Left lung (tissue), 4 donors: ENCODE measurements at regions not wholly inside any gene's neighbourhood (a gene's known extent, or its start where the extent isn't known, plus 50 kb on each side); places are given as distances from the start of the nearest gene placed in this dataset.
A peak's percentile ranks its signal among the peaks of the same experiment; 100 is the strongest.

Experiments used
- ATAC-seq: fragments of 200-7000 bp; cut with Tn5 transposase; one replicate; pipeline ENCODE4 v1.9.1; 2020; ENCODE audit warnings: moderate library complexity
- DNase-seq, 4 donors: peaks; one replicate each; pipeline ENCODE4 v3.0.0-alpha.2; 2013 to 2020
- H3K27ac ChIP-seq, 2 donors: fragments of 200-600 bp; sonication (generic) in 1 of 2; one replicate each; pipeline versions ENCODE4 v1.5.0 to v1.8.0; 2020 to 2021
- H3K27me3 ChIP-seq, 2 donors: fragments of 200-600 bp; sonication (generic) in 1 of 2; one replicate each; pipeline versions ENCODE4 v1.5.0 to v1.8.0; 2020 to 2021
- H3K36me3 ChIP-seq, 2 donors: fragments of 200-600 bp; sonication (generic) in 1 of 2; one replicate each; pipeline versions ENCODE4 v1.5.0 to v1.8.0; 2020 to 2021
- H3K4me1 ChIP-seq, 2 donors: fragments of 200-600 bp; one replicate each; pipeline ENCODE4 v1.8.0; 2021
- H3K4me3 ChIP-seq, 2 donors: fragments of 200-600 bp; sonication (generic) in 1 of 2; one replicate each; pipeline versions ENCODE4 v1.5.0 to v1.8.0; 2020 to 2021; ENCODE audit warnings: mild to moderate bottlenecking in 1 of 2
- H3K9me3 ChIP-seq, 2 donors: fragments of 200-600 bp; sonication (generic) in 1 of 2; one replicate each; pipeline versions ENCODE4 v1.5.0 to v1.8.0; 2020 to 2021
- intact Hi-C, 2 donors: fragments of 100-400 bp; cut with DNase I; formaldehyde crosslinking; loops; one replicate each; pipeline versions ENCODE4 v1.11.2 to v1.14.2; 2022
- TF ChIP-seq, protein P1 (sequence below), 2 donors: fragments of 200-600 bp; sonication (generic) in 1 of 2; IDR thresholded peaks; one replicate each; pipeline versions ENCODE4 v1.5.0 to v1.8.0; 2021; ENCODE audit warnings: antibody characterized with exemption in 2 of 2
- donor health status: DM: no; HTN: yes; CAD: no.
- donor health status: DM: no; HTN: no; CAD: no.

DNA sequence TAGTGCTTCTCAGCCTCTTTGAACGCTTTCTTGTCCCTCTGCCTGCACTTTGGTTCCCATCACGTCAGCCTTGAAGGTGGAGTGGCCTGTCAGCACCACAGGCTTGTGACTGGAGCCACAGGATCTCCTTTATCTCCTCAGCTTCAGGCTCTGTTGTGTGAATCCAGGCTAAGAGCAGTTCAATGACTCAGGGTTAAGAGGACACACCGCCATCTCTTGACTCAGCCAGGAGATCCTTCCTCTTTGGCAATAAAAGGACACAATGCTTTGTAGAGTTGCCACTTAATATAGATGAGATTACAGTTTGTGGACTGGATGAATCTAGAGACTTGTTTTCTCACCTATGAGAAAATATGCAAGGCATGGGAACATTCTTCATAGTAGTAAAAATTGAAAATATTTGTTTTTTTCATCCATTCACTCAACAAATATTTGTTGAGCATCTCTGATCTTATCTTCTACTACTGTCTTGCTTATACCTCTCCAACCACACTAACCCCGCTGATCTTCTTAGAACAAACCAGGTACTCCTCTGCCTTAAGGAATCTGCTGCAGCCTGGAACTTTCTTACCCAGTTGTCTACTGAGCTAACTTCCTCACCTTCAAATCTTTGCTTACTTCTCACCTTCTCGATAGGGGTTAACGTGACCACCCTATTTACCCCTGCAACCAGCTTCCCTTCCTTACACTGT lies 62.3 kb downstream of the UCHL1 start:
- H3K4me1 ChIP-seq: no peaks in the 10 kb centered on the region
- ATAC-seq (peak; percentile 28), DNase-seq (no peak)
- H3K9me3 ChIP-seq: no peaks in the 10 kb centered on the region
- no peak overlapping the region for H3K27ac ChIP-seq
- intact Hi-C loops: no loop called here
- no peak overlapping the region for H3K4me3 ChIP-seq
- no peaks in the 10 kb centered on the region for H3K27me3 ChIP-seq
- H3K36me3 ChIP-seq: no peaks in the 10 kb centered on the region
- TF ChIP-seq, protein P1, sequence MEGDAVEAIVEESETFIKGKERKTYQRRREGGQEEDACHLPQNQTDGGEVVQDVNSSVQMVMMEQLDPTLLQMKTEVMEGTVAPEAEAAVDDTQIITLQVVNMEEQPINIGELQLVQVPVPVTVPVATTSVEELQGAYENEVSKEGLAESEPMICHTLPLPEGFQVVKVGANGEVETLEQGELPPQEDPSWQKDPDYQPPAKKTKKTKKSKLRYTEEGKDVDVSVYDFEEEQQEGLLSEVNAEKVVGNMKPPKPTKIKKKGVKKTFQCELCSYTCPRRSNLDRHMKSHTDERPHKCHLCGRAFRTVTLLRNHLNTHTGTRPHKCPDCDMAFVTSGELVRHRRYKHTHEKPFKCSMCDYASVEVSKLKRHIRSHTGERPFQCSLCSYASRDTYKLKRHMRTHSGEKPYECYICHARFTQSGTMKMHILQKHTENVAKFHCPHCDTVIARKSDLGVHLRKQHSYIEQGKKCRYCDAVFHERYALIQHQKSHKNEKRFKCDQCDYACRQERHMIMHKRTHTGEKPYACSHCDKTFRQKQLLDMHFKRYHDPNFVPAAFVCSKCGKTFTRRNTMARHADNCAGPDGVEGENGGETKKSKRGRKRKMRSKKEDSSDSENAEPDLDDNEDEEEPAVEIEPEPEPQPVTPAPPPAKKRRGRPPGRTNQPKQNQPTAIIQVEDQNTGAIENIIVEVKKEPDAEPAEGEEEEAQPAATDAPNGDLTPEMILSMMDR (IDR thresholded peaks at IDR 0.05): no peak

DNA sequence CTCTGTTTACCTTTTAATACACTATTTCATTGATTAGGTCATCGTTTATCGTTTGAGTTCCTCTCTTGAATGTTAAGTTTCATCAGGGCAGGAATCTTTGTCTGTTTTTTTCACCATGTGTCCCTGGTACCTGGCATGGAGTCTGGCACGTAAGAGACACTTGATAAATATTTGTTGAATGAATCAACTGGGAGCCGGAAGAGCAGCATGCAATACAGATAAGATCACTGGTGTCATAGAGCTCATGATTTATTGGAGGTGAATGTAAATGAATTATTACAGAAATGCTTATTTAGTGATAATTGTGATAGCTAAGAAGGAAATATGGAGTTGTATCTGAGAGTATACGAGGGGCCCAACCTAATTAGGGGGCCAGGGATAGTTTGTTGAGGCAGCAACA lies 62.8 kb downstream of the UCHL1 start:
- H3K36me3 ChIP-seq: no peaks in the 10 kb centered on the region
- ATAC-seq (peak; percentile 72), DNase-seq (no peak)
- no peaks in the 10 kb centered on the region for H3K27me3 ChIP-seq
- no peaks in the 10 kb centered on the region for H3K4me1 ChIP-seq
- intact Hi-C loops: no loop called here
- H3K4me3 ChIP-seq: no peak overlapping the region
- peak overlapping the region in 1 of 2 donors; percentile 15 for H3K27ac ChIP-seq
- TF ChIP-seq, protein P1 (IDR thresholded peaks at IDR 0.05): no peak
- H3K9me3 ChIP-seq: no peaks in the 10 kb centered on the region

DNA sequence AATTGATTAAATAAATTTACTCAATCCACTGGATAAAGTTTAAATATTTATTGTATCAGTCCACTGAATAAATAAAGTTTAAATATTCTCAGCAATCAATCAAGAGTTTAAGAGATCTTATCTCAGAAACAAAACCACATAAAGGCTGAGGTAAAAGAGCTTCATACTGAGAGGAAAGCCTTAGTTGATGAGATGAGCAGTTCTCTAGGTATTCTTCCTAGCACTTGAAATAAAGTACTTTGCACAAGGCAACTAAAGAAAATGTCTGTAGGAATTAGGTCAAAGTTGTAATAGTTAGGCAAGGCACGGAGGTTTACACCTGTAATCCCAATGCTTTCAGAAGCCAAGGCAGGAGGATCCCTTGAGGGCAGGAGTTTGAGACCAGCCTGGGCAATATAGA lies 63.5 kb downstream of the UCHL1 start:
- DNase-seq (no peak), ATAC-seq (peak; percentile 63)
- intact Hi-C loops: no loop called here
- peak overlapping the region in 1 of 2 donors; percentile 15 for H3K27ac ChIP-seq
- no peaks in the 10 kb centered on the region for H3K4me1 ChIP-seq
- H3K4me3 ChIP-seq: no peak overlapping the region
- H3K36me3 ChIP-seq: no peaks in the 10 kb centered on the region
- no peaks in the 10 kb centered on the region for H3K9me3 ChIP-seq
- no peaks in the 10 kb centered on the region for H3K27me3 ChIP-seq
- TF ChIP-seq, protein P1 (IDR thresholded peaks at IDR 0.05): no peak

DNA sequence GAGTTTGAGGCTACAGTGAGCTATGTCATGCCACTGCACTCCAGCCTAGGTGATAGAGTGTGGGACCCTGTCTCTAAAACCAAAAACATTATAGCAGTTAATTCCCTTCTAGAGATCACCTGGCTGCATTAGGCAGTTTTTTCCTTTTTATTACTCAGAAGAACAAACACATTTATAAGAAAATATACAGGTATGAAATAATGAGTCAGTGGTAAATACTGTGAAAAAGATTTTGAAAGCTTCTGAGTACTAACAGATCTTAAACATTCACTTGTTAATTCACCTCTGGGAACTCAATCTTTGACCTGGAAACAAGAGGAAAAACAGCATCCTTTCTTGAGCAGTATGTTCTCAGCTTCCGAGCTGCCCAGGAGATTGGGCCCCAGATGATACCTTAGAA lies 64.1 kb downstream of the UCHL1 start:
- TF ChIP-seq, protein P1 (IDR thresholded peaks at IDR 0.05): no peak
- no peak overlapping the region for H3K27ac ChIP-seq
- H3K9me3 ChIP-seq: no peaks in the 10 kb centered on the region
- intact Hi-C loops: no loop called here
- DNase-seq (no peak), ATAC-seq (no peak)
- H3K36me3 ChIP-seq: no peaks in the 10 kb centered on the region
- no peak overlapping the region for H3K4me3 ChIP-seq
- H3K27me3 ChIP-seq: no peaks in the 10 kb centered on the region
- H3K4me1 ChIP-seq: no peaks in the 10 kb centered on the region

DNA sequence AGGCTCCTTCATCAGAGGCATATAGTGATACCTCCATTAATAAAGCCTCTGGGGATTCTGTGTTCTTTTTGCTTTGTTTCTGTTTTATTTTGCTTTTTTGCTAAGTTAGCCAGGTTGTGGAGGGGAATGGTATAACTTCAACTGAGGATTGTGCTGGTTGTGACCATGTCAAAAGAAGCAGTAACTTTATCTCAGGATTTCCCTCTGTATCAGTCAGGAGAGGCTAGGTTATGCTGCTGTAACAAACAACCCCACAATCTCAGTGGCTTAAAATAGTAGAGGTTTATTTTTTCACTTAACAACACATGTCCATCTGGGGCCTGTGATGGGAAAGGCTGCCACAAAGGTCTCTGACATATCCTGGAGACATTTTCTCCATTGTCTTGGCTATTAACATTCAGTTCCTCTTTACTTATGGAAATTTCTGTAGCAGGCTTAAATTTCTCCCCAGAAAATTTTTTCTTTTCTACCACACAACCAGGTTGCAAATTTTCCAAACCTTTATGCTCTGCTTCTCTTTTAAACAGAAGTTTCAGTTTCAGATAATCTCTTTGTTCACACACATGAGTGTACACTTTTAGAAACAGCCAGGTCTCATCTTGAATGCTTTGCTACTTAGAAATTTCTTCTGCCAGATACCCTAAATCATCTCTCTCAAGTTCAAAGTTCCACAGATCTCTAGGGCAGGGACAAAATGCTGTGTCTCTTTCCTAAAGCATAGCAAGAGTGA lies 64.7 kb downstream of the UCHL1 start:
- Histone ChIP-seq H3K4me3 (no peak overlapping the region), H3K36me3 (no peaks in the 10 kb centered on the region), H3K27me3 (no peaks in the 10 kb centered on the region), H3K9me3 (no peaks in the 10 kb centered on the region), H3K27ac (no peak overlapping the region), H3K4me1 (no peaks in the 10 kb centered on the region)
- TF ChIP-seq, protein P1 (IDR thresholded peaks at IDR 0.05): no peak
- DNase-seq: no peak
- ATAC-seq: no peak
- intact Hi-C loops: no loop called here
